ENCODE measurements at regions not wholly inside any gene's neighbourhood (a gene's known extent, or its start where the extent isn't known, plus 50 kb on each side); places are given as distances from the start of the nearest gene placed in this dataset.

GRCh38 chr4:117773064-117773936, 261.0 kb upstream of the NDST3 start:
- Histone ChIP-seq H3K27ac (ENCODE audit: insufficient read depth, low read depth, low read length) (peak overlapping the region; percentile 15), H3K9ac (replicated peaks; ENCODE audit: extremely low read depth, insufficient read depth, low read length) (no peak overlapping the region), H3K4me3 (replicated peaks in 1 of 3; ENCODE audit: insufficient read depth in 1 of 3, low read depth in 1 of 3, low read length in 3 of 3) (no peak overlapping the region), H4K20me1 (replicated peaks; ENCODE audit: control insufficient read depth, extremely low read depth, insufficient read depth, low read length) (no peaks in the 10 kb centered on the region), H3K79me2 (ENCODE audit: control insufficient read depth, insufficient read depth, low read length) (no peaks in the 10 kb centered on the region), H2AFZ (ENCODE audit: low read depth, low read length) (no peak overlapping the region), H3K36me3 (ENCODE audit: control insufficient read depth in 2 of 2, extremely low read depth in 1 of 2, insufficient read depth in 2 of 2, low read length in 2 of 2) (no peaks in the 10 kb centered on the region), H3K9me1 (replicated peaks; ENCODE audit: control insufficient read depth, extremely low read depth, insufficient read depth, low read length) (no peaks in the 10 kb centered on the region), H3K4me2 (ENCODE audit: insufficient read depth, low read length) (no peak overlapping the region), H3K27me3 (ENCODE audit: control insufficient read depth in 2 of 2, insufficient read depth in 2 of 2, low read length in 2 of 2) (no peaks in the 10 kb centered on the region), H3K4me1 (ENCODE audit: control insufficient read depth, extremely low read depth, insufficient read depth, low read length) (no peaks in the 10 kb centered on the region), H3K9me3 (replicated peaks; ENCODE audit: control insufficient read depth, insufficient read depth, low read length) (no peaks in the 10 kb centered on the region)
- DNase-seq (ENCODE audit: low read depth, low spot score) (peak; percentile 3), FAIRE-seq (no peak)
- ChIA-PET POLR2A (no interaction called here), CTCF (no interaction called here)
- TF ChIP-seq MAX (IDR thresholded peaks at IDR 0.05; ENCODE audit: insufficient read depth, insufficient read length) (no peak), EZH2 (IDR thresholded peaks at IDR 0.05; ENCODE audit: borderline replicate concordance, low read depth, low read length, severe bottlenecking) (no peak), POLR2A (IDR thresholded peaks at IDR 0.05; ENCODE audit: low read depth, low read length) (no peak), FOS (IDR thresholded peaks at IDR 0.05; ENCODE audit: borderline replicate concordance, insufficient read depth, low read length) (no peak), CTCF (IDR thresholded peaks at IDR 0.05; ENCODE audit: extremely low read depth in 1 of 2, insufficient read depth in 1 of 2, low read depth in 1 of 2, low read length in 2 of 2) (no peak), JUN (IDR thresholded peaks at IDR 0.05; ENCODE audit: borderline replicate concordance, insufficient read depth, insufficient read length, low read depth) (no peak), GATA2 (IDR thresholded peaks at IDR 0.05; ENCODE audit: insufficient read depth, insufficient read length, low read depth, low read length) (no peak), POLR2AphosphoS5 (IDR thresholded peaks at IDR 0.05; ENCODE audit: insufficient read depth, low read depth, low read length) (no peak), MYC (IDR thresholded peaks at IDR 0.05; ENCODE audit: low read depth, low read length) (no peak)
- no TSS peak for BruUV-seq (replicated peaks)
- intact Hi-C loops (cut with micrococcal nuclease) (no loop called here), dilution Hi-C loops (cut with MboI; ENCODE audit: extremely low pct_ligation_motif_present, low sequenced_read_pairs) (no loop called here)
